Esophagus muscularis mucosa (tissue), 4 donors: ENCODE measurements at regions not wholly inside any gene's neighbourhood (a gene's known extent, or its start where the extent isn't known, plus 50 kb on each side); places are given as distances from the start of the nearest gene placed in this dataset.
"Not testable (repeated sequence)": the region's sequence is repeated elsewhere in the genome, so short reads cannot be mapped to it uniquely, and the experiment has no call there.

Source experiments
- DNase-seq: peaks from one replicate; pipeline ENCODE4 v3.0.0-alpha.2; 2017; ENCODE audit errors: extremely low spot score
- H3K27ac ChIP-seq, 4 donors: fragments of 200-600 bp; sonication (generic); replicated peaks in 1 of 4; 1 replicate in 3 of 4; 2 replicates in 1 of 4; pipeline ENCODE4 v1.5.1; 2016 to 2019; ENCODE audit warnings: mild to moderate bottlenecking in 1 of 4
- H3K27me3 ChIP-seq, 4 donors: fragments of 200-600 bp; sonication (generic); one replicate each; pipeline versions ENCODE4 v1.5.1 to v1.6.0; 2016 to 2019
- H3K36me3 ChIP-seq, 4 donors: fragments of 200-600 bp; sonication (generic); one replicate each; pipeline ENCODE4 v1.5.1; 2016 to 2019
- H3K4me1 ChIP-seq, 4 donors: fragments of 200-600 bp; sonication (generic); one replicate each; pipeline ENCODE4 v1.5.1; 2016 to 2019
- H3K4me3 ChIP-seq, 4 donors: fragments of 200-600 bp; sonication (generic); 1 replicate in 2 of 4; 2 replicates in 2 of 4; pipeline ENCODE4 v1.5.1; 2016 to 2019; ENCODE audit warnings: mild to moderate bottlenecking in 4 of 4, moderate library complexity in 1 of 4
- H3K9me3 ChIP-seq, 4 donors: fragments of 200-600 bp; sonication (generic); 1 replicate in 3 of 4; 2 replicates in 1 of 4; pipeline ENCODE4 v1.5.1; 2016 to 2019
- EP300 ChIP-seq: sonication (generic); formaldehyde crosslinking; IDR thresholded peaks from one replicate; pipeline ENCODE4 v1.6.1; 2017; ENCODE audit warnings: antibody characterized with exemption
- POLR2A ChIP-seq: fragments of 450-650 bp; IDR thresholded peaks from one replicate; pipeline ENCODE4 v1.6.1; 2017; ENCODE audit warnings: antibody characterized with exemption, moderate library complexity, mild to moderate bottlenecking, low read depth
- POLR2AphosphoS5 ChIP-seq, 2 donors: sonication (generic); formaldehyde crosslinking; IDR thresholded peaks; one replicate each; pipeline ENCODE4 v1.6.1; 2017; ENCODE audit warnings: antibody characterized with exemption in 2 of 2
- WGBS: methylation state at CpG from one replicate; pipeline ENCODE4 v1.1.5; 2018; 5-methylcytosine and 5-hydroxymethylcytosine counted together
- intact Hi-C: fragments of 100-400 bp; cut with DNase I; formaldehyde crosslinking; loops from one replicate; pipeline ENCODE4 v1.15.1; 2023
- TF ChIP-seq, protein P1 (sequence below), 3 experiments: fragments of 200-600 bp in 2 of 3; fragments of 450-650 bp in 1 of 3; sonication (generic) in 2 of 3; IDR thresholded peaks; one replicate each; pipeline ENCODE4 v1.5.1; 2017 to 2019; ENCODE audit warnings: antibody characterized with exemption in 3 of 3, mild to moderate bottlenecking in 2 of 3, moderate library complexity in 1 of 3

DNA sequence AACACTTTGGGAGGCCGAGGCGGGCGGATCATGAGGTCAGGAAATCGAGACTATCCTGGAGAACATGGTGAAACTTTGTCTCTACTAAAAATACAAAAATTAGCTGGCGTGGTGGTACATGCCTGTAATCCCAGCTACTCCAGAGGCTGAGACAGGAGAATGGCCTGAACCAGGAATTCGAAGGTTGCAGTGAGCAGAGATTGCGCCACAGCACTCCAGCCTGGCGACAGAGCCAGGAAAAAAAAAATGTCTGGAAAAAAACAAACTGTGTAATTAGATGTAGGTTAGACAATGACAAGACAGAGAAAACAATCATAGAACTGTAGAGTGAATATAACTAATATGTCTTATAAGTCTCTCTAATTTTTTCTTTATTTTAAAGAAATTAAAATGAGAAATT lies 1002.5 kb upstream of the LCORL start:
- 87% methylated on average over 8 of the region's 8 CpGs for WGBS
- Histone ChIP-seq H3K27ac (no peak overlapping the region), H3K4me1 (peaks cover 0 to 12% (median 11%) of the 10 kb centered on the region in 4 donors), H3K27me3 (no peaks in the 10 kb centered on the region), H3K36me3 (no peaks in the 10 kb centered on the region), H3K4me3 (no peak overlapping the region), H3K9me3 (no peaks in the 10 kb centered on the region)
- DNase-seq = no peak
- no peak for TF ChIP-seq EP300
- TF ChIP-seq, protein P1, sequence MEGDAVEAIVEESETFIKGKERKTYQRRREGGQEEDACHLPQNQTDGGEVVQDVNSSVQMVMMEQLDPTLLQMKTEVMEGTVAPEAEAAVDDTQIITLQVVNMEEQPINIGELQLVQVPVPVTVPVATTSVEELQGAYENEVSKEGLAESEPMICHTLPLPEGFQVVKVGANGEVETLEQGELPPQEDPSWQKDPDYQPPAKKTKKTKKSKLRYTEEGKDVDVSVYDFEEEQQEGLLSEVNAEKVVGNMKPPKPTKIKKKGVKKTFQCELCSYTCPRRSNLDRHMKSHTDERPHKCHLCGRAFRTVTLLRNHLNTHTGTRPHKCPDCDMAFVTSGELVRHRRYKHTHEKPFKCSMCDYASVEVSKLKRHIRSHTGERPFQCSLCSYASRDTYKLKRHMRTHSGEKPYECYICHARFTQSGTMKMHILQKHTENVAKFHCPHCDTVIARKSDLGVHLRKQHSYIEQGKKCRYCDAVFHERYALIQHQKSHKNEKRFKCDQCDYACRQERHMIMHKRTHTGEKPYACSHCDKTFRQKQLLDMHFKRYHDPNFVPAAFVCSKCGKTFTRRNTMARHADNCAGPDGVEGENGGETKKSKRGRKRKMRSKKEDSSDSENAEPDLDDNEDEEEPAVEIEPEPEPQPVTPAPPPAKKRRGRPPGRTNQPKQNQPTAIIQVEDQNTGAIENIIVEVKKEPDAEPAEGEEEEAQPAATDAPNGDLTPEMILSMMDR (IDR thresholded peaks at IDR 0.05) = no peak
- TF ChIP-seq POLR2A = no peak
- no peak for TF ChIP-seq POLR2AphosphoS5 (IDR thresholded peaks at IDR 0.05)
- intact Hi-C loops = no loop called here

DNA sequence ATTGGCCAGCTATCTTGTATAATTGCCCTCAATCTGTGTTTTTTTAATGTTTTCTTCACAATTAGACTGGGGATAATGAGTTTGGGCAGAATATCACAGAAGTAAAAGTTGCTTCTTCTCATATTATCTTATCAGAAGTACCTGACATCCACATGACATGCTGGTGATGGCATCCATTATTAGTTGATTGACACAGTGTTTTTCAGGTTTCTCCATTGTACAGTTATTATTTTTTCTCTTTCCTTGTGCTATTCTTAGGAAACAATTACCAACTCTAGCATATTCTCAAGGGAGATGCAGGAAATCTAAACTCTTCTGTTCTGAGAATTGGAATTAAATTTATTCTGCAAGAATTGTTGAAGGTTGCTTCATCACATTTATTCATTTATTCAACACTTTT lies 1000.1 kb upstream of the LCORL start:
- peaks cover 0 to 10% (median 9%) of the 10 kb centered on the region in 4 donors for H3K4me1 ChIP-seq
- DNase-seq = no peak
- intact Hi-C loops = no loop called here

DNA sequence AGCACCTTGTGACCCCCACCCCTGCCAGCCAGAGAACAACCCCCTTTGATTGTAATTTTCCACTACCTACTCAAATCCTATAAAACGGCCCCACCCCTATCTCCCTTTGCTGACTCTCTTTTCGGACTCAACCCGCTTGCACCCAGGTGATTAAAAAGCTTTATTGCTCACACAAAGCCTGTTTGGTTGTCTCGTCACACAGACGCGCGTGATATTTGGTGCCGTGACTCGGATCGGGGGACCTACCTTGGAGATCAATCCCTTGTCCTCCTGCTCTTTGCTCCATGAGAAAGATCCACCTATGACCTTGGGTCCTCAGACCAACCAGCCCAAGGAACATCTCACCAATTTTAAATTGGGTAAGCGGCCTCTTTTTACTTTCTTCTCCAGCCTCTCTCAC lies 995.0 kb upstream of the LCORL start:
- H3K36me3 ChIP-seq, H3K27me3 ChIP-seq, H3K27ac ChIP-seq, H3K9me3 ChIP-seq, H3K4me1 ChIP-seq, intact Hi-C loops, H3K4me3 ChIP-seq, DNase-seq: not testable (repeated sequence)
- WGBS = 95% methylated on average over 11 of the region's 11 CpGs

More for the DNA sequence above, 1000.1 kb upstream of the LCORL start:
- Histone ChIP-seq H3K4me3 (no peak overlapping the region), H3K27me3 (no peaks in the 10 kb centered on the region), H3K36me3 (no peaks in the 10 kb centered on the region), H3K9me3 (no peaks in the 10 kb centered on the region), H3K27ac (no peak overlapping the region)
- no peak for TF ChIP-seq EP300
- no peak for TF ChIP-seq POLR2AphosphoS5 (IDR thresholded peaks at IDR 0.05)
- TF ChIP-seq, protein P1 (IDR thresholded peaks at IDR 0.05) = no peak
- no peak for TF ChIP-seq POLR2A

DNA sequence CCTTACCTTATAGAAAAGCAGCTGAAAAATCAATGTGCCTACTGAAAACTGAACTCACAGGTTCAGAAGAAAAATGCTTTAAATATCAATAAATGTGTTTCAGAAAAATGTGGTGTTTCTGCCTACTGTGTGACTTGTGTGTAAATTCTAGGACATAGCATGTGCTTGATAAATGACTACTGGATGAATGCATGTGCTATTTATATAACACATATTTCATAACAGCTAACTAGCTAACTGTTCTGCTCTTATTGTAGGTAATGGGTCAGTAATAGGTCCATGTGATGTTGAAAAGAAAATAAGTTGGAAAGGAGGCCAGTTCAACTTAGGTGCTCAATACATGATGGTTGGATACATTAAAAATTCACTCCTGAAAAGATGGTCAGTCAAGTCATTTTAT lies 993.0 kb upstream of the LCORL start:
- no peaks in the 10 kb centered on the region for H3K36me3 ChIP-seq
- intact Hi-C loops = no loop called here

DNA sequence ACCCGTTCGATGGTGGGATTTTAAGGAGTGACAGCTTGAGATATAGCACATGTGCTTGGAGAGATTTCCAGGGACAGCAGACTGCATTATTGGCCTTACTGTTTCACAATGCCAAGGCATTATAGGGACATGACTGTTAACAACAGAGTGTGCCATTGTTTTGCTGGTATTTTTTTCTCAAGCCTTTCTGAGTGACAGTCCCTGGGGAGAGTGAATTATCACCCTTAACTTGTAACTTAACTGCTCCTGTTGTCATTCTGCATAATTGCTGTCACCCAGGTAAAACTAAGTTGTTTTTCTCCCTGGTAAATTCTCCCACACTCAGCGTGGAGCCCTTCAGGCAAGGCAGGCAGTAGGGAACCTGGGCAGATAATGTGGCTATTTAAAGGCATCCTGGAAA lies 989.2 kb upstream of the LCORL start:
- Histone ChIP-seq H3K4me1 (peaks cover 0 to 3% (median 0%) of the 10 kb centered on the region in 4 donors), H3K36me3 (no peaks in the 10 kb centered on the region), H3K27ac (no peak overlapping the region), H3K9me3 (no peaks in the 10 kb centered on the region), H3K4me3 (no peak overlapping the region), H3K27me3 (no peaks in the 10 kb centered on the region)
- 55% methylated on average over 3 of the region's 3 CpGs for WGBS
- no peak for DNase-seq
- intact Hi-C loops = no loop called here
- no peak for TF ChIP-seq POLR2A
- TF ChIP-seq, protein P1 (IDR thresholded peaks at IDR 0.05) = no peak
- TF ChIP-seq EP300 = no peak
- no peak for TF ChIP-seq POLR2AphosphoS5 (IDR thresholded peaks at IDR 0.05)

More for the DNA sequence above, 993.0 kb upstream of the LCORL start:
- H3K27me3 ChIP-seq = no peaks in the 10 kb centered on the region
- H3K9me3 ChIP-seq = no peaks in the 10 kb centered on the region
- TF ChIP-seq POLR2A (no peak), EP300 (no peak), POLR2AphosphoS5 (IDR thresholded peaks at IDR 0.05) (no peak)
- TF ChIP-seq, protein P1 (IDR thresholded peaks at IDR 0.05) = no peak
- H3K4me1 ChIP-seq = peaks cover 0 to 3% (median 0%) of the 10 kb centered on the region in 4 donors
- DNase-seq = no peak
- no peak overlapping the region for H3K4me3 ChIP-seq
- H3K27ac ChIP-seq = no peak overlapping the region
